ENCODE measurements at regions not wholly inside any gene's neighbourhood (a gene's known extent, or its start where the extent isn't known, plus 50 kb on each side); places are given as distances from the start of the nearest gene placed in this dataset.
"Not testable (repeated sequence)": the region's sequence is repeated elsewhere in the genome, so short reads cannot be mapped to it uniquely, and the experiment has no call there.

DNA sequence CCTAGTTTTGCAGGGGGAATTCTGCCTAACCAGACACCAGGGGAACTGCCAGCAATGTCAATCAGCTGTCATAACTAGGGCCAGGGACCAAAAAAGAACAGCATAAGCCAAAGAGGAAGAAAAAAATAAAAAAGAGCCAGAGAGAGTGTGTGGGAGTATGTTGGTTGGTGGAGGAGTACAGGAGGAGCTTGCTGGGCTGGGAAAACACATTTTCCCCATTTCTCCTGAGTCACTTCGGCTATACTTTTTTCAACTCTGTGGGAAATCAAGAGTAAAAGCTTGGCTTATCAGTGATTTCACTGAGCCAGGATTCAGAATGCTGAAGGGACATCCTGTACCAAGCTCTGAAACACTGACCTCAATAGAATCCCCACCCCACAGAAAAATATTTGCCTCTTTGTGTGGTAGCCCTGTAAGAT, 144.7 kb upstream of the DPH6 start:
- CTCF ChIA-PET: no interaction called here
- intact Hi-C loops (cut with micrococcal nuclease): no loop called here

GRCh38 chr15:35691173-35691761, 145.3 kb upstream of the DPH6 start:
- DNase-seq: no peak
- Mint-ChIP-seq H3K27ac (no peak overlapping the region), H3K9me3 (no peaks in the 10 kb centered on the region), H3K36me3 (ENCODE audit: low read depth) (no peaks in the 10 kb centered on the region), H3K4me1 (ENCODE audit: low read depth) (no peaks in the 10 kb centered on the region), H3K4me3 (no peak overlapping the region), H3K27me3 (ENCODE audit: low read depth) (peaks cover 19% of the 10 kb centered on the region)
- CTCF ChIA-PET: no interaction called here
- intact Hi-C loops (cut with micrococcal nuclease): no loop called here

More for the DNA sequence above, 144.7 kb upstream of the DPH6 start:
- H3K4me3 Mint-ChIP-seq: no peak overlapping the region
- no peak for DNase-seq
- no peaks in the 10 kb centered on the region for H3K9me3 Mint-ChIP-seq
- no peaks in the 10 kb centered on the region for H3K36me3 Mint-ChIP-seq (ENCODE audit: low read depth)
- peak overlapping the region; percentile 56 for H3K27ac Mint-ChIP-seq
- H3K4me1 Mint-ChIP-seq (ENCODE audit: low read depth): no peaks in the 10 kb centered on the region
- H3K27me3 Mint-ChIP-seq (ENCODE audit: low read depth): peaks cover 21% of the 10 kb centered on the region

DNA sequence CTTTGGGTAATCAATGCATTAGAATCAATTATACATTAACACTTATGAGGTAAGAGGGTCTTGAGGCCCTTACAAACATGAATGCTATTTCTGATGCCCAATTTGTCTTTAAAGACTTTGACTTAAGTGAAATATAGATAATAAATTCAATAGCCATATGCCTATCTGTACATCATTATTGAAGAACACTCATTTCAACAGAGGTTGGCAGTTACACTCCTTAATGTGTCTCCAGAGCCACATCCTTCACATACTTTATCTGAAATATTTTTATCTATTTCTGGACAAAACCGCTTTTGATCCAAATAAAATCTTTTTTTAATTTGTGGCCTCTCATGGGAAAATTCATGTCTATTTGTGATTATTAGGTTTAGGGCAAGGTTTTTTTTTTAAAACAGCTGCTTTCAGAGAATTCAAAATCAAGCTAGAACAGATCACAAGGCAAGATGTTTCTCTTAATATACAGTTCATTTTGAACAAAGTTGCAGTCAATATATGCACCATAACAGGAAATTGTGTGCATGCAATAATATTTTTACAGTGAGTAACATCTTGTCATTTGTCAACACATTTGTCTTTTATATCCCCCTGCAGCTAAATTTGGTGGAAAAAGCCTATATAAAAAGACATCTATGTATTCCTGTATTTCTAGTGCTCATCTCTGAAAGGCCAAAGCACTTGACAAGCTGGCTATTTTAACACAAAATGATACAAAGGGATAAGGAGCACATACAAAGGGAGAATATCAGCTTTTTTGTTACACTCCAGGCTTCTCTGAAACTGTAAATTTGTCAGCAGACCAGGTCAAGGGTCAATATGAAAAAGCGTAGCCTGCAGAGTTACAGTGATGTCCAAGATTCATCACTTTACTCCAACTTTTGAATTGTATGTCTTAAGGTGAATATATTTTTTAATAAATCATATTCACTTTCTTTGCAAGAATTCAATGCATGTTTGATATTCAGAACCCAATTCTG, 146.2 kb upstream of the DPH6 start:
- Mint-ChIP-seq H3K27ac (no peak overlapping the region), H3K9me3 (no peaks in the 10 kb centered on the region), H3K27me3 (ENCODE audit: low read depth) (peaks cover 19% of the 10 kb centered on the region), H3K4me3 (no peak overlapping the region), H3K4me1 (ENCODE audit: low read depth) (no peaks in the 10 kb centered on the region), H3K36me3 (ENCODE audit: low read depth) (no peaks in the 10 kb centered on the region)
- DNase-seq: no peak
- intact Hi-C loops (cut with micrococcal nuclease): no loop called here
- CTCF ChIA-PET: no interaction called here

DNA sequence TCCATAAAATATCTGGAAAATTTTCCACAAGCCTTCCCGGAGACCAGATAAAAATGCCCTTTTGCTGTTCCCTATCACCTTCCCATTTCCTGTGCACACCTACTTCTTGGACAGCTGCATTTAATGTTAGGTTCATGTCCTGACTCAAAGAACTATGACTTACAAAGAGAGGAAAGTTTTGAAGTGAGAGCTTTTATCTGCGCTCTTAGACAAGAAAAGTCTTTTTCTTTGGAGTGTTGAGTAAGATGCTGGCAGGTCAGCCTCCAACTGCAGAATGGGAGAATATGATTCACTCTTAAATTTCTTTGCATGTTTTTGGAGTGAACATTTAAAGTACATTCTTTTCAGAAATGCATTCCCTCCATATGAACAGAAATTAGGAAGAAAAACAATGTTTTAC, 147.3 kb upstream of the DPH6 start:
- Mint-ChIP-seq H3K4me3 (no peak overlapping the region), H3K36me3 (ENCODE audit: low read depth) (no peaks in the 10 kb centered on the region), H3K27ac (no peak overlapping the region), H3K9me3 (no peaks in the 10 kb centered on the region), H3K4me1 (ENCODE audit: low read depth) (no peaks in the 10 kb centered on the region), H3K27me3 (ENCODE audit: low read depth) (peaks cover 19% of the 10 kb centered on the region)
- CTCF ChIA-PET: no interaction called here
- DNase-seq: no peak
- intact Hi-C loops (cut with micrococcal nuclease): no loop called here

DNA sequence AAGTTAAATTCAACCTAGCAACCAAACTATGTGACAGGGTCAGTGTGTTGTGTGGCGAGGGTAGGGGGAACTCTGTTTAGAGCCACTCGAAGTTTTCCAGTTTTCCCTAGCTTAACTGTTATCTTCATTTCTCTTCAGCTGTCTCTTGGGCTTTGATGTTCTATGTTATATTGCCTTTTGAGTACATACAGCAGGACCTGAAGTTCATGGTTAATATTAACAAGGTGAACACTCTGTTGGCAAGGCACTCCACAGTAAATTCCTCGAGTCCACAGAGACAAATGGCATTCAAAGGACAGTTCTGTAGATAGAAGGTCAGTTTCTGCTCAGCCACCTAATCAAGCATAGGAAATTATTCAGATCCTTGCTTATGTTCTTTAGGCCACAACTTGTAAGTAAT, 147.9 kb upstream of the DPH6 start:
- peaks cover 21% of the 10 kb centered on the region for H3K27me3 Mint-ChIP-seq (ENCODE audit: low read depth)
- no peaks in the 10 kb centered on the region for H3K36me3 Mint-ChIP-seq (ENCODE audit: low read depth)
- intact Hi-C loops (cut with micrococcal nuclease): no loop called here
- no peak overlapping the region for H3K4me3 Mint-ChIP-seq
- H3K27ac Mint-ChIP-seq: no peak overlapping the region
- H3K9me3 Mint-ChIP-seq: no peaks in the 10 kb centered on the region
- CTCF ChIA-PET: no interaction called here
- H3K4me1 Mint-ChIP-seq (ENCODE audit: low read depth): no peaks in the 10 kb centered on the region
- no peak for DNase-seq

- H3K9me3 Mint-ChIP-seq: no peaks in the 10 kb centered on the region
- no peak for DNase-seq
- H3K27me3 Mint-ChIP-seq (ENCODE audit: low read depth): peaks cover 16% of the 10 kb centered on the region
- H3K27ac Mint-ChIP-seq: no peak overlapping the region
- H3K4me3 Mint-ChIP-seq: no peak overlapping the region
- no peaks in the 10 kb centered on the region for H3K4me1 Mint-ChIP-seq (ENCODE audit: low read depth)
- intact Hi-C loops (cut with micrococcal nuclease): no loop called here
- CTCF ChIA-PET: no interaction called here
- H3K36me3 Mint-ChIP-seq (ENCODE audit: low read depth): no peaks in the 10 kb centered on the region
Observed at GRCh38 chr15:35695003-35695402, 149.0 kb upstream of the DPH6 start.

DNA sequence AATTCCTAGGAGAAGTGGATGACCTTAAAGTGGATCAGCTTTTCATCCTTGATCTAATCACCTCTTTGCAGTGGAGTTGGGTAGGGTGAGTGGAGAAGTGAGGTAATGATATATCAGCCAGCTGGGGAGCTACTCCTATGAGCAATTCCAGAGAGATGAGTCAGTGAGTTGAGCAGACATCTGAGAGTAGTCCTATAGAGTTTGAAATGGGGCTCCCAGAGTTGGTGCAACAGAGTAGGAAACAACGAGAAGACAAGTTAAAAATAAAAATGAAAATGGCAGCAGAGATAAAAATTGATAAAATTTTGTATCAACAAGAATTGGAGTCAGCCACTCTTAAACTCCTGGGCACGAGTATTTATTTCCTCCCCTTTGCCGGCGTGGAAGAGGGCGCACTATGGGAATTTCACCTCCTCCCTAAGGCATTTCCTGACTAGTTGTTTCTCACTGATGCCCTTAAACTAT, 150.8 kb upstream of the DPH6 start:
- no peaks in the 10 kb centered on the region for H3K4me1 Mint-ChIP-seq (ENCODE audit: low read depth)
- H3K9me3 Mint-ChIP-seq: no peaks in the 10 kb centered on the region
- no peak overlapping the region for H3K27ac Mint-ChIP-seq
- DNase-seq: no peak
- no peaks in the 10 kb centered on the region for H3K36me3 Mint-ChIP-seq (ENCODE audit: low read depth)
- H3K27me3 Mint-ChIP-seq (ENCODE audit: low read depth): peaks cover 11% of the 10 kb centered on the region
- no peak overlapping the region for H3K4me3 Mint-ChIP-seq
- CTCF ChIA-PET: interaction anchor here (0.6 to 1.2 kb wide), 3 partner anchors 9 to 622 kb away, joined by 3 read pairs; no protein-coding TSS in a partner anchor
- intact Hi-C loops (cut with micrococcal nuclease): no loop called here

DNA sequence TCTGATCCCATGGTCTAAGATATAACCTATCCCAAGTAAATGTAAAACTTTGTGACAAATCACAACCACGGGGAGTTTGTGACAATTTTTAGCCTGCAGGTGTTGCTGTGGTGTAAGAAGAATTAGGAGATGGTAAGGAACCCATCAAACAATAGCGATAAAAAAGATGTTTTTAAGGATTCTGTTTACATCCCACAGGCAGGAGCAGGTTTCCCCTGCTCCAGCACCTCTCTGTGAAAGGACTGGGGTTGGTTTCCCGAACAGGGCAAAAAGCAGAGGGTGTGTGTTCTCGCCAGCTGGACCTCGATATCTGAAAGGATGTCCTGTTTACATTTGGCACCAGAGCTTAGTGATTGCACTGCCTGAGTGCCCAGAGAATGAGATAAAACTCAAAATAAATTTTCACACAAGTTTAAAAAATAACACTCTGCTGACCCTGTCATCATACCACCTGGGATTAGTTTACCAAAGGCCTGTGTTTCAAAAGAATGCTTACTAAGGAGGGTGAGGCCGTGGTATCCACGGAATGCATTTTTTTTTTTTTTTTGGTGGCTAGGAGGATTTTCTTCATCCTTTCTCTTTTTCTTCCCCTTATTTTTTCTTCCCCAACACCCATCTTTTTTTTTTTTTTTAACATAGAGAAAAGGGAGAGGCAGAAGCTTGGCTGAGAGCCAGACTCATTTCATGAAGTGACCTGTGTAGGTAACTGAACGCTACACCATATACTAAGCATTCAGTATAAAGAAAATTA, 151.8 kb upstream of the DPH6 start:
- H3K36me3 Mint-ChIP-seq (ENCODE audit: low read depth): no peaks in the 10 kb centered on the region
- no peaks in the 10 kb centered on the region for H3K9me3 Mint-ChIP-seq
- no peak for DNase-seq
- no peaks in the 10 kb centered on the region for H3K4me1 Mint-ChIP-seq (ENCODE audit: low read depth)
- no peak overlapping the region for H3K4me3 Mint-ChIP-seq
- peaks cover 11% of the 10 kb centered on the region for H3K27me3 Mint-ChIP-seq (ENCODE audit: low read depth)
- CTCF ChIA-PET: no interaction called here
- intact Hi-C loops (cut with micrococcal nuclease): no loop called here
- H3K27ac Mint-ChIP-seq: no peak overlapping the region

DNA sequence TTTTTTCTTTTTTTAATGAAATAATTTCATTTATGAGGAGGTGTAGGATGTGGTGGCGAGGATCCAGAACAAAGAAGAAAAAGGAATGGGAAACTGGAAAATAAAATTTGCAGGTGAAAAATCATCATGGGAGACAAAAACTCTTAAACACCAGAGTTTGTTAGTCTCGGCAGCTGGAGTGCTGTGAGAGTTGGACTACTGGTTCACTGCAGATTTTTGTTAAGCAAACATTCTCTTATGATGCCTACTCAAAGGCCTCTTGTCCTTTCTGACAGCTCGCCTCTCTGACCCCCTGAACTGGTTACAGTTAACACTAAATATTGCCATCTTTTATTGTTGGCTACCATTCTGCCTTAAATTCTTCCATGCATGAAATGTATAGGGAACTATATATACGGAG, 152.4 kb upstream of the DPH6 start:
- Mint-ChIP-seq H3K9me3 (no peaks in the 10 kb centered on the region), H3K27ac (no peak overlapping the region), H3K4me1 (ENCODE audit: low read depth) (no peaks in the 10 kb centered on the region), H3K36me3 (ENCODE audit: low read depth) (no peaks in the 10 kb centered on the region), H3K27me3 (ENCODE audit: low read depth) (peaks cover 11% of the 10 kb centered on the region), H3K4me3 (no peak overlapping the region)
- no peak for DNase-seq
- intact Hi-C loops (cut with micrococcal nuclease): no loop called here
- CTCF ChIA-PET: no interaction called here

- CTCF ChIA-PET: no interaction called here
- intact Hi-C loops (cut with micrococcal nuclease): no loop called here
- no peaks in the 10 kb centered on the region for H3K9me3 Mint-ChIP-seq
- no peaks in the 10 kb centered on the region for H3K4me1 Mint-ChIP-seq (ENCODE audit: low read depth)
- no peak overlapping the region for H3K4me3 Mint-ChIP-seq
- no peaks in the 10 kb centered on the region for H3K36me3 Mint-ChIP-seq (ENCODE audit: low read depth)
- peaks cover 8% of the 10 kb centered on the region for H3K27me3 Mint-ChIP-seq (ENCODE audit: low read depth)
- H3K27ac Mint-ChIP-seq: no peak overlapping the region
- no peak for DNase-seq
Observed at GRCh38 chr15:35698966-35699575, 153.1 kb upstream of the DPH6 start.

DNA sequence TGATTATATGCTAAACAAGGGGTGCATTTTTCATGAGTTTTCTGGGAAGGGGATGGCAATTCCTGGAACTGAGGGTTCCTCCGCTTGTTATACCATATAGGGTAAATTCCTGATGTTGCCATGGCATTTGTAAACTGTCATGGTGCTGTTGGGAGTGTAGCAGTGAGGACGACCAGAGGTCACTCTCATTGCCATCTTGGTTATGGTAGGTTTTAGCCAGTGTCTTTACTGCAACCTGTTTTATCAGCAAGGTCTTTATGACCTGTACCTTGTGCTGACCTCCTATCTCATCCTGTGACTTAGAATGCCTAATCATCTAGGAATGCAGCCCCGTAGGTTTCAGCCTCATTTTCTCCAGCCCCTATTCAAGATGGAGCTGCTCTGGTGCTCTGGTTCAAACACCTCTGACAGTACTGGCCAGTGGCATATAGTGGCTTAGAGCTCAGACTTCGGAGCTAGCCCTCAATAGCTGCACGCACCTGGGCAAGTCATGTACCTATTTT, 154.2 kb upstream of the DPH6 start:
- H3K9me3 Mint-ChIP-seq; intact Hi-C loops (cut with micrococcal nuclease); DNase-seq; CTCF ChIA-PET; H3K4me1 Mint-ChIP-seq (ENCODE audit: low read depth); H3K27ac Mint-ChIP-seq; H3K27me3 Mint-ChIP-seq (ENCODE audit: low read depth); H3K4me3 Mint-ChIP-seq; H3K36me3 Mint-ChIP-seq (ENCODE audit: low read depth): not testable (repeated sequence)

DNA sequence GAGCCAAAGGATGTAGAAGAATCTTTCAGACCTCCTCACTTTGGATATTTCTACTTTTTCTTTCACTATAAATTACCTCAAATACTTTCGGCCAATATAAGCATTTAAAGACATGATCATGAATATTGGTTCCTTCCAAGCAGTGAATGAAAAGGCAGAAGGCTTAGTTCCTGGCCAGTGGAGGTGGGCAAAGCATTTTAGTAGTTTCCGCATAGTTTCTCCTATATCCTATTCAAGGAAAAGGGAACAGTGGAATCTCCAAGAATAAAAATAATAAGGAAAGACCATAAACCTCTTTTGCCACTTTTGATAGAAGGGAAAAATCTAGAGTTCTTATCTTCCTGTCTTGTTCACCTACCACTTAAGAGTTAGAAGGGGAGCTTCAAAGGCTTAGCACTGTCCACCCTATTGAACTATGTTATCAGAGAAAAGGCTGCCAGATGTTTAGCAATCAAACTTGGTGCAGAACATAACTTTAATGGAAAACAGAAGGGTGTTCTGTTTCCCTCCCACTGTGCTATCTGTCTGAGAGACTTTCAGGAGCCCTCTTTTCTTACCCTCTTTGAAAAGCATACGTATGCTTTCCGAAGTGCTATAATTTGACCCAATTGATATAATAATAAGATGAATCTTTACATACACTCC, 155.6 kb upstream of the DPH6 start:
- no peaks in the 10 kb centered on the region for H3K36me3 Mint-ChIP-seq (ENCODE audit: low read depth)
- H3K4me1 Mint-ChIP-seq (ENCODE audit: low read depth): no peaks in the 10 kb centered on the region
- CTCF ChIA-PET: no interaction called here
- DNase-seq: no peak
- intact Hi-C loops (cut with micrococcal nuclease): no loop called here
- no peak overlapping the region for H3K4me3 Mint-ChIP-seq
- H3K9me3 Mint-ChIP-seq: no peaks in the 10 kb centered on the region
- H3K27ac Mint-ChIP-seq: no peak overlapping the region
- H3K27me3 Mint-ChIP-seq (ENCODE audit: low read depth): peaks cover 8% of the 10 kb centered on the region
